Stimulated activated CD4-positive, alpha-beta T cell treated with anti-CD3 and anti-CD28 coated beads, TNF-alpha, amount 100 ng/mL, for 24 hours (primary cell): ENCODE measurements at regions not wholly inside any gene's neighbourhood (a gene's known extent, or its start where the extent isn't known, plus 50 kb on each side); places are given as distances from the start of the nearest gene placed in this dataset.
"Not testable (repeated sequence)": the region's sequence is repeated elsewhere in the genome, so short reads cannot be mapped to it uniquely, and the experiment has no call there.

Experiments used
- DNase-seq, 3 experiments: peaks; one replicate each; pipeline ENCODE4 v3.0.0-alpha.2; 2020; ENCODE audit warnings: low read depth in 3 of 3

DNA sequence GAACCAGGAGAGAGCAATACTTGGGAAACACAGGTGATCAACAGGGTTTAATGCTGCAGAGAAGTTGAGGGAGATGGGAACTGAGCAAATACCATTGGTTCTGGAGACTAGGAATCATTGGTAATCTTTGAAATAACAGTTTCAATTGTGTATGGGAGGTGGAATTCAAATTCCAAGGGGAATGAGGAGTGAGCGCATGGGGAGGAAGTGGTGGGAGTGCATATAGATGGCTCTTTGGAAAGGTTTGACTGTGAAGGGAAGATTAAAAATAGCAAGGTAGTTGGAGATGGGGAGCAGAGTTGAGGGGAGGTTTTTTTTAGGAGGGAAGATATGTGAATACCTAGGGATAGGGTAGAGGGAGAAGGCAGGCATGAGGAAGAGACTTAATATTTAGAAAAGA is 51.1 kb upstream of the ROPN1 start:
- no peak for DNase-seq

DNA sequence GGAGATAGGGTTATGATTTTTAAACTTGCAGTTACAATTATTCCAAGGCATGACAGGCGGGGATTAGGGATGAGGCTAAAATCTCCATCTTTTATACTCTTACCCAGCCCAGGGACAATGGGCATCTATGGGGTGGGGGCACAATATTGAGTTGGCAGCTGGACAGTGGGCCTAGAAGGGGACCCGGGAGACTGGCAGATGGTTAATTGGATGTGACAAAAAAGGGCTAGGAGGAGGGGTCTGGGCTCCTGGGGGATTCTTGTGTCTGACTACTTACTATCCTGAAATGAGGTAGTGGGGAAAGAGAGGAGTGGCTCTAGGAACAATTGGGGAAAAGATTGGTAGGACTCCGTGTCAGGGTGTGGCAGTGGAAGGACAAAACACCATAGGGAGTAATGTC is 53.0 kb upstream of the ROPN1 start:
- no peak for DNase-seq

DNA sequence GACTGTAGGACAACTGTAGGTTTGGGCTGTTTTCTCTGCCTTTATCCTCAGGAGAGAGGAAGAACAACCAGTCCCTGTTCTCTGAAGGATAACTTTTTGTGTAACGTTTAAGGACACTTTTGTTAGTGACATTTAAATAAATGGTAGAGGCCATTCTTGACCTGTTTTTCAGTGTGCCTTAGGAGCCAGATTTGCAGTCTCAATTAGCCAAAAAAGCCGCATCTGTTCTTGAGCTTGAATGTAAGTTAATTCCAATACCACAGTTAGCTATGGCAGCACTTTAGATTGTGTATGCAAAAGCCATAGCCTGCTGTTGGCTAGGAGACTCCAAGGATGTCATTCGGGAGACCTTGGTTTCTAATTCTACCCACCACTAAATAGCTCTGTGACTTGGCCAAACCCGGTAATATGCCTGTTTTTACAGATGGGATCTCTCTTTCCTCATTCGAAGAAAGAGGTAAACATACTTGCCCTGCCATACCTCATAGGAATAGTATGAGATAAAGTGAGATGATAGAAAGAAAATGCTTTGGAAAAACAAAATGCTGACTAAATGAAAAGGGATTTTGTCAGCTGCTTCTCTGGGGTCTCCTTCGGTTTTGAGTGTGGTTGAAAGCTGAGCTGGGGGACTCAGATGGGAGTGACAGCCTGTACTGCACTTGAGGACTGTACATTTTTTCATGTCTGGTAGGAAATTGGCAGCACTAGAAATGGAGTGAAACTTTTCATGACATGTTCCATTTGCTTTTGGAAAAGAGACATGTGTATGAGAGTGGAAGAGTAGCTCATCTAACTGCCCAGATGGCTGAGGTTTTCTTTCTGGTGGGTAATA is 57.3 kb upstream of the ROPN1 start:
- DNase-seq = no peak

DNA sequence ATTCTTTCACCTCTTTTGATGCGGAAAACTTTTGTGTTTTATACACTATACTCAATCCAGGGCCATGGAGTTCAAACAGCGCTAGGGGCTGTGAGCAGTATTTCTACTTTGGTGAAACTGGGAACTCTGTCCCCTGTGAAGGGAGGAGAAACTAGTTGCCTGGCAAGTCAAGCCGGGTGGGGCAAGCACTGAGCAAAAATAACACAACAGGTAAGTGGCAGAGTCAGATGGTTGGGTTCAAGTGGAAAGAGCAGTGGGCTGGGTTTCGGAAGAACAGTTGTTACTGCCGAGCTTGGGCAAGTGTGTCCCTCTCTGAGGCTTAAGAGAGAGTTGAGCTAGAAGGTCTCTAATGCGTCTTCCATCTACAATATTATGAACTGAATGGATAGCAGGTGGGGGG is 59.7 kb upstream of the ROPN1 start:
- DNase-seq = no peak

DNA sequence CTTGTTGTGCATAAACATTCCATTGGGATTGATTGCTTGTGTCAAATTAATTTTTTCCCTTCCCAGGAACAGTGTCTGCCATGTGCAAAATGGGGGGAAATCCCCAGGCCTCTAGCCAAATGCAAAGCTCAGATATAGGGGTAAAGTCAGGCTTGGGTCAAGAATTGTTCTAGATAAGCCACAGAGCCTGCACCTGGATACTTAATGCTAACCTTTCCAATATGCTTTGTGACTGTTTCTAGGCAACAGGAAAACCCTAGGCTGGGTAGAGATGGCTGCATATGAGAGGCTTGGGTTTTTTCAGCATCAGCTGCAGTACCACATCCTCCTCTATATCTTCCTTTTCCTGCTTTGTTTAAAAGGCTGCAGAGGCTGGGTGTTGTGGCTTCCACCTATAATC is 61.9 kb upstream of the ROPN1 start:
- DNase-seq = no peak

DNA sequence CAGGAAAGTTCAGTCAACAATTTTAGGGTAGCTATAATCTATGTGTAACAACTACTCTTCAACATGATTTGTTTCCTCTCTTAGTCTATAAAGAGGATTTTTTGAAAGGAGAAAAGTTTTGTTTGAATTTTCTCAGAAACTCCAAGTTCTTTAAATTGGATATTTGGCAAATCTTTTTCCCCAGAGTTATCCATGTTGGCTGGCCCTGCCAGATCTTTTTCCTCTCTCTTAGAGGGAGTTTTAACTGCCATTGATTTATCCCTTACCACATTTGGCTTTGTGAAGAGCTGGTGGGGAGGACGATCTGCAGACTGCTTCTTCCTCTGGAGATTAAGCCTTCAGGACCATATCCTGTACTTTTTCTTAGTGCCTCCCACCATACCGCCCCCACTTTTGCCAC is 64.9 kb upstream of the ROPN1 start:
- DNase-seq = no peak

DNA sequence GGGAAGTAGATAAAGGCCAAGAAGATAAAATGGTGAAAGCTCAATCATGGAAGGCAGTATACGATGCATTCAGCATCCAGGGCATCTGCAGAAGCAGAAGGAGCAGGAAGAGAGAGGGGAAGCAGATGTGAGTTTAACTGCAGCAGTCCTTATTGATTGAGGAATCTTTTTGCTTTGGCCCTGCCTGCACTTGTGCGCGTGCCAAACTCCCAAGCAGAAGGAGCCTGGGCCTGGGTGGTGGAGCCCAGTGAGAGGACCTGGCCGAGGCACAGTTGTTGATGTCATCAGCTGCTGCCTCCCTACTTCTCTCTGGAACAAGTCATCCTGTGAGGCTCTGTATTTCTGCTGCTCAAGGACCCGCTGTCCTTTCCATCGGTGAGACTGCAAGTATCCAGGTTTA is 65.5 kb upstream of the ROPN1 start:
- no peak for DNase-seq

DNA sequence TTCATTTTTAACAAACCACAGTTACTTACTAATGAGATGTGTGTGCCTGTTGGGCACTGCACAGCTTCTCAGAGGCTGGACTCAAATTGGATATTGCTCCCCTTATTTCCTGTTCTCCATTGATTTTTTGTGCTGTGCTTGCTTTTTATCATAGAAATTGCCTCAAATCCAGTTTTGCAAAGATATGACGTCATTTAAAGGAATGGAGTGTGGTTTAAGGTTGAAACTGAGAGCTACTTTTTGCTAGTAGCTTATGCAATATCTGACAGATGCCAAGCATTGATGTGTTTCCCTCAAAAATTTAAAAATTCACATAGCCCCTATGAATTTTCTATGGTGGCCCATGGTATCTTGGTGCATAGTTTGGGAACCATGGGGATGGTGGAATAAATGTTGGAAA is 67.7 kb upstream of the ROPN1 start:
- DNase-seq = no peak

DNA sequence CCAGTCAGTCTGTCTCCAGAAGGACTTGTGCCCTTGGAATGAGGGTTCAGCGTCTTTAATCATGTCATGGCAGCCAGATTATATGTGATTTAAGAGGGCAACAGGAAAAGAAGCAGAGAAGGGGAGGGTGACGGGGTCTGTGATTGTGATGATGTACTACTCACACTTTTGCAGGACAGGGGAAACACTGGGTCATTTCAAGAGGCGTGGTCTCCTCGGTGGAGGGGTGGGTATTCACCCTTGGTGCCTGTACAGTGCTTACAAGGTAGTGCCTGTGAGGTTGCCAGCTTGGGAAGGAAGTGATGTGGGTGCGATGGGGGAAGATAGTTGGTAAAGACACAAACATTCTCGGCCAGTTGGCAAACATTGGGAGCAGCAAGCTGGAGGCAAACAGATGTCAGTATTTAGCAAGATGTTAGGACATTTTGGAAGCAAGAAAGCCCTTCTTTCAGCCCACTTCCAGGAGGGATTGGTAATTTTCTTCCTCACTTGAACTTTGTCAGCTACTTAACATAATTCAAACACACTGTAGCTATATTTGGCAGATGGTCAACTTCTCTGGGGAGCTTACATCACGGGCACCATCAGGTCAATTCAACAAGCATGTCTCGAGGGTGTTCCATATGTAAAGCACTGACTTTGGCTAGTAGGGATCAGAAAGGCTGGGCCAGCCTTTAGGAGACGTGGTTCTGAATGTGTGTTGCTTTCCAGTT is 71.4 kb upstream of the ROPN1 start:
- DNase-seq = no peak

DNA sequence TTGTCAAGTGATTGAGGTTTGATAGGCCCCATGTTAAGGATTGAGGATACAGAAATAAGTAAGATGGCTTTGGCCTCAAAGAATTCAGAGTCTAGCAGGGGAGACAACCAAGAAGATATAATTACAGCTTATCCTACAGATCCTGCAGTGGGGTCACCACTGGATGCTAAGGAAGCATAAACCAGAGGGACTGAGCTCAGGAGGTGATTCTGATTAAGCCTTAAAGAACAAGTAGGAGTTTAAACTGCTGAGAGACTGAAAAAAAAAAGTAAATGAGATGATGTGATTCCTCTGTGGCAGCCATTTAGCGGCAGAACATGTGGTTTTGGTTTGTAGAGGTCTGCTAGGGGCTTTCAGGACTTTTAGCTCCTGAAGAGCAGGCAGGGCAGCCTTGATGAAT is 72.1 kb upstream of the ROPN1 start:
- DNase-seq = no peak

DNA sequence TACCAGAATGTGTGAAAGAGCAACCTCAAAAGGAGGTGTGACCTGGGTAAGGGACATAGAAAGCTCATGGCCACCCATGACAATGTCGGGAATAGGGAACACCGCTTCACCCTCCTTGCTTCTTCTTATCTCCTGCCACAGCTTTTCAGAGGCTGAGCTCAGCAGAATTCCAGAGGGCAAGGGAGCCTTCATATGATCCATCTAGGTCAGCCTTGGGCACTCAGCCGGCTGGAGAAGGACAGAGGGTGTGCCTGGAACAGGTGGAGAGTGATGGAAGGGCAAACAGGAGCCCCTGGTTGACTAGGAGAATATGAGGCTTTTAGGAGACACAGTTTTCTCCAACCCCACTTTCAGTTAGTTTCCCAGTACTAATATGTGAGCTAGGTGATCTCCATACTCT is 74.6 kb upstream of the ROPN1 start:
- DNase-seq = not testable (repeated sequence)

DNA sequence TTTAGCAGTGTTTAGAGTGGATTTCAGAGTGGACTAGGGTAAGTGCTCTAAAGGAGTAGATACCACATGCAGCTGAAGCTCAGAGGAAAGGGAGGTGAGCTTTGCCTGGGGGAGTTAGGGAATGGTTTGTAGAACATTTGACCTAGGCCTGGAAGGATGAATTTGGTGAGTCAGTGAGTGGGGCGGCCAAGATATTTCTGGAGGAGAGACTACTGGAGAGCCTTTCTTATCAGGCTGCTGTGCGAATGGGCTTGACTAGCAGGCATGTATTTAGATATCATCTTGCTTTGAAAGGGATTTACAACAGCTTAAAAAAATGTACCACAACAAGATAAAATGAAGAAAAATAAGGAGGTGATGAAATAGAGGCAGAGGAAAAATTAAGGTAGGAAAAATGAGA is 77.8 kb upstream of the ROPN1 start:
- not testable (repeated sequence) for DNase-seq

DNA sequence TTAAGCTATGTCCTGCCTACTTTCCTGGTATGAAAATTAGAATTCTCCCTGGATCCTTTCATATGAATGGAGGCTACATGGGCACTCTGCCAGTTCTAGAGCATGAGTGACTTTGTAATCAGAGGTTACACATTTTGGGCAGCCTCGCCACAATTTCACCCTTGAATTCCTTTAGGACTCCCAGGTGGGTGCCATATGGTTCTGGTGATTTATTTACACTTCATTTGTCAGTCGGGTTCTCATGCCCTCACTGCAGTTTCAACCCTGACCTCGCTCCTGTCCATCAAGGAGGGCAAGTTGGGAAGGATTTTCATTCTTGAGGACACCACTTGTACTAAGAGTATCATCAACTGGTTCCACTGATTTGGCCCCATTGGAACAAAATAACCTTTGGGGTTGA is 83.2 kb upstream of the ROPN1 start:
- not testable (repeated sequence) for DNase-seq

DNA sequence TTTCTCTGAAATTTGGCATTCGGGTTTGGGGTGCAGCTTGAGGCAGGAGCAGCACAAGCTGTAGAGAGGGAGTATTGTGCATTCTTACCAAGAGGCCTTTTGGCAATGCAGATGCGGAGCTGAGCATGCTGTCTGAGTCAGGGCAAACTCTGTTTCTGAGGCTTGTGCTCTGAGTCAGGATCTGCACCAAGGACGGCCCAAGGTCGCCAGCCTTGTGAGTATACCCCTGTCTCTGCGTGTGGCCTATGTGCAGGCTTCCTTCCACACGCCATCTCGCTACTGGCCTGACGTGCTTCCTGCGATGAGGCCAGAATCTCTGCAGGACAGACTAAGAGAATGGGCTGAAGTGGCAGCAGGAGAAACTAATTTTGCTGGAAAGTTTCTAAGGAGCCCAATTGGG is 83.8 kb upstream of the ROPN1 start:
- no peak for DNase-seq

DNA sequence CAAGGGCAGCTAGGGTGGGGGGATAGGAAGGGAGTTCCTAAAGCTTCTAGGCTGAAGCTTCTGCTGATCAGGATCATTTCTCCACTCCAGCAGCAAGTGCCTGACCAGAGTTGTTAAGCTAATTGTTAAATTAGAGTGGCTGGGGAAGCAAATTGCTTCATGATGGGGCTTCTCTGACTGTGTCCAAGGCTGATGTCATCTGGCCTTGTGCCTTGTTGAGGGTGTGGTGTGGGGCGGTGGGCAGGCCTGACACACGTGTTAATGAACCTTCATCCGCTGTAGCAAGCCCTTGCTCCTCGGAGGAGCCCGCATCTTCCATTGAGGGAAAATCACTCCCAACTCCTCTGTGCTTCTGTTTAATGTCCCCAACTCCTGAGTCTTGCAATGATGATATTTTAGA is 84.3 kb upstream of the ROPN1 start:
- DNase-seq = no peak

DNA sequence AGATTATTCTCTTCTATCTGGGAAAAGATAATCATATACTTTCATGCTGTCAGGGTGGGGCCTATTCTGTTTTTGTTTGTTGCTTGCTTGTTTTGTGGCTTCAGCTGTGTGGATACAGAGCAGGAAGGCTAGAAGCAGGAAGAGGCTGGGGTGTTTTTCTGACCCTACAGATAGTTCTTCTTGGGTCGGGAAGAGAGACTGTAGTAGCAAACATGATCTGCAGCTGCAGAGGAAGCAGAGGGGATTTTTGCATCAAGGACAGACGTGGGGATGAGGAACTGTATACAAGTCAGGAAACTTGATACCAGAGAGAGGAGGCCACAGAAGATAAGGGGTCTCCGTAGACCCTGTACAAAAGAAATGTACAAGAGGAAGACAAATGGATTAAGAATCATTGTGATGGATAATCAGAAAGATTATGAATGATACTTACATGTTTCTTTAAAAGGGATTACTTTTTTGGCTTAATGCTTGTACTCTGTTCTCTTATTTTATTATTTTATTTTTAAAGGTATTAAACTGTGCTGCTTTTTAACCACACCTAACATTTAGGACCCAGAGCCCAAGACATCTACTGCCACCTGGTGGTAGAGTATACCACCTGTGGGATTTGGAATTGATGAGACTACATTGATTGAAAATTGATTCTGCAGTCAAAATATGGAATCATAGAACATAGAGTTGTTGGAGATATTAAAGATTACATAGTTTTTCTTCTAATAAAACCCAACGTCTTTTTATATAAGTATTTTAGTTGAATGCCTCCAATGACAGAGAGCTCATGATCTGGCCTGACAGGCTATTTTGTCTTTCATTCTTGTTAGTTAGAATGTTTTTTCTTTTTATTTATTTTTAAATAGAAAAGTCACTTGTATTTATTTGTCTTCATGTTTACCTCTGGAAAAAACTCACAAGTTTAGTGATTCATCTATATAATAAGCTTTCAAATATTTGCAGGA is 87.3 kb upstream of the ROPN1 start:
- DNase-seq = no peak

DNA sequence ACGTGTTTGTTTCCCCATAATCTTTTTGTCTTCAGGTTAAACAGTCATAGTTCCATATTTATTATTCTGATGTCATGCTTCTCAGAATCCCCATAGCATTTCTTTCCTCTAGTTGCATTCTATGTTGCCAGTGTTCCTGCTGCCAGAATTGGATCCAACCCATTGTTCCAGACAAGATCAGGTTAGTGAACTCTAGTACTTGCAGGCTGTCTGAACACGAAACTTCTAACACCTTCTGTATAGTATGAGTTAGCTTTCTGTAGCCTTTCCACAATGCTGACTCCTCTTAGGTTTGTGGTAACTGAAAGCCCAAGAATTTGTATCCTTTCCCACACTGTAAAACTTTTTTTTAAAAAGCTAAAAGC is 88.0 kb upstream of the ROPN1 start:
- DNase-seq = no peak

DNA sequence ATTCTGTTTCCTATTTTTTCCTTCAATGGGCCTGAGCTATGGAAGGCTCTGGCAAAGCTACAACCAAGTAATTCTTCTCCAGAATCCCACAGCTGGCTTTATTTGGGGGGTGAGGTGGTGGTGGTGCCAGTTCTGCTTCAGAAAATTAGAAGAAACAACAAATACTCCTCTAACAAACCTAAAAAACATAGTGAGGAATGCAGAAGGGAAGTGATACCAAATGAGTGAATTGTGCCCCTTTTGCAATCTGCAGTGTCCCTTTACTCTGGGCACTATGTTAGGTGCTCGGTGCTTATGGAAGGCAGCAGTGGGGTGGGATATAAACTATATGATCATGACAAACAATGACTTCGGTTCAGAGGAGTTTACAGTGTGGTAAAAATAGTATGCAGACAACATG is 90.4 kb upstream of the ROPN1 start:
- no peak for DNase-seq

DNA sequence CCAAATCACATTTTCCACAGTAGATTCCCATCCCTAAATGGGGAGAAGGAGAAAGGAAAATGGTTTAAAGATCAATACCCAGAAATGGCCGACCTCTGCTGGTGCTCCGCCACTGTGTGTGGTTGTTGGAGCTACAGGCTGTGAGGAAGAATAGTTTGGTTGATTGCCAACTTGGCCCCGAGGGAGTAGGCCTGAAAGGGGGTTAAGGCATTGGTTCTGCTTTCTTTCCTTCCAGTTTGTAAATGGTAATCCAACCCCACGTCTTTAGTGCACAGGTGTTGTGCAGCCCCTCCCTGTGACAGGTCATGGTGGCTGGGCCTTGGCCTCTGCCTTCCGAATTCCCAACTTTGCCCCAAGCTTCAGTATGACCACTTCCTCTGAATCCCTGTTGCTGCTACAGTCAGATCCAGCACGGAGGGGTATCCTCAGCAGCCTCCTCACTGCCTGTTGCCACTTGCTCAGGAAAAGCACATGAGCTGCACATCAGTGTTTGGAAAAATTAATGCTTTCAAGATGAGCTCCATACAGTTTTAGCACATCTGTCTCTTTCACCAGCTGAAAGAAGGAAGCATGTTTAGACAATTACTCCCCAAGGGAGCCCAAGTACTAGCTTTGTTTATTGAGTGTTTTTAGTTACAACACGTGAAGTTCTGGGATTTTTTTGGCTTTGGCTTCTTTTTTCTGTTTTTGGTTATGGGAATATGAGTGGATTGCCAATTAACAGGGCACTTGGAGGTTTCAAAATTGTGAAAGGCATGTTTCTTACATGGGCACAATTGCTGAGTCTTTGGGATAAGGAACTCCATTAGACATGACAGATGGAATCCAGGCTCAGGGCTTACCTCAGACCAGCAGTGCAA is 92.3 kb upstream of the ROPN1 start:
- DNase-seq = no peak

DNA sequence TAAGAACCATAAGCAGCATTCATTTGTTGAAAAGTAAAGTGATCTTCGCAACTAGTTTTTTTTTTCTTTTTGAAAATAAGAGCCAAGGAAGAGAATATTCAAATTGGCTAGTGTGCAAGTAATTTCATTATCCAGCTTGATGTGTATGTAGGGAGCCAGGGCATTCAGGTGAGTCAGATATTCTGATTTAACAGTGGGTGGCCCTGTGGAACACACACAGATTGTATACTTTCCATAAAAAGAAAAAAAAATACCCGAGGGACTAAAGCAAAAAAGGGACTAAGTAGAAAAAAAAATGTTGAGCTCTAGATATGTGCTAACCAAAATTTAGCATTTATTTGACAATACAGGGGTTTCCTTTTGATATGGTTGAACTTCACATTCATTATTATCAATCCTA is 96.9 kb upstream of the ROPN1 start:
- DNase-seq = no peak

DNA sequence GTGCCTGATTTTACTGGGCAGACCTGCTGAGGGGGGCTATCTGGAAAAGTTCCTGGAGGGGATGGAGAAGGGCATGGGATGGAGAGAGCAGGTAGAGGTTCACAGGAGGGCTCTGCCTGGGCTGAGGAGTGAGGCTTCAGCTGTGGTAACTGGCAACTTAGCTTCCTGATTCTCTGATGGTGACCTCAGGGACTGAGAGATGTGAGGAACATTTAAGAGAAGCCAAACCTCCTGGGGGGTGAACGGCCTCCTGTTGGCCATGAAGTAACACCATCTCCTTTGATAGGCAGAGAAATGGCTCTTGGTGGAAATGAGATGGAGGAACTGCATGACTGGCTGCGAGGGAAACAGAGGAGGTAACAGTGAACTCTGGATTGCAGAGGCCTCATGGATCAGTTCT is 97.3 kb upstream of the ROPN1 start:
- DNase-seq = no peak

DNA sequence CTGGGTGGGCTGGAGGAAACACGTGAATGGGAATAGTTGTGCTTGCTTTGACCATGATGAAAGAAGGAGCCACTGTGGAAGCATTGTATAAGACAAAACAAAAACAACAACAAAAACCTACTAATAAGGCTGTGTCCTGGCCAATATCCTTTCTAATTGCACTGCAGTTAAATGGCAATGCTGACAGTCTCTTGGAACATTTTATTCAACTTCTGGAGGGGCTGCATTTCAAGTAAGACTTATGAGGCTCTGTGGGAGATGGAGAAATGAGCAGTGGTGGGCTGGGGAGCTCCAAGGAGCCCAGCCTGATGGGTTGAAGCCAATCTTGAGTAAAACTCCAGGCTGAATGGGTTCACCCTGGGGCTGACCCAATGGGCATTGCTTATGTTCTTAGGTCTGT is 99.8 kb upstream of the ROPN1 start:
- no peak for DNase-seq
